ENCODE measurements at regions not wholly inside any gene's neighbourhood (a gene's known extent, or its start where the extent isn't known, plus 50 kb on each side); places are given as distances from the start of the nearest gene placed in this dataset.
"Not testable (repeated sequence)": the region's sequence is repeated elsewhere in the genome, so short reads cannot be mapped to it uniquely, and the experiment has no call there.

DNA sequence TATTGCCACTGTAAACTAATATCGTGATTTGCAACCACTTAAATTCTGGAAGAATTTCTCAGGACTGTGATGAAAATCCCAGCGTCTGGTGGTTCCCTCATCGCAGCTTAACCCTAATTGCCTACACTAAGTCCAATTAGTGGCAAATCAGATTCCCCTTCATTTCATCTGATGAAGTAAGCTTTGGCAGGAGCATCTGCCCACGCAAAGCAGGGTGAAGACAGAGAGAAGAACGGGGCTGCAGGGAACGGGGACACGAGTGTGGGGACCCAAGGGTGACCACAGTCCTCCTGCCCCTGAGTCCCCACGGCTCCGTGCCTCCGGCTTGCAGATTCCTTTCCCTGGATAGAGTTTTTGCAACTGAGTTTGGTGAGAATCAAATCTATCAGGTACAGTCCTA lies 159.5 kb downstream of the LY86 start:
- DNase-seq (ENCODE audit: low spot score) = no peak

DNA sequence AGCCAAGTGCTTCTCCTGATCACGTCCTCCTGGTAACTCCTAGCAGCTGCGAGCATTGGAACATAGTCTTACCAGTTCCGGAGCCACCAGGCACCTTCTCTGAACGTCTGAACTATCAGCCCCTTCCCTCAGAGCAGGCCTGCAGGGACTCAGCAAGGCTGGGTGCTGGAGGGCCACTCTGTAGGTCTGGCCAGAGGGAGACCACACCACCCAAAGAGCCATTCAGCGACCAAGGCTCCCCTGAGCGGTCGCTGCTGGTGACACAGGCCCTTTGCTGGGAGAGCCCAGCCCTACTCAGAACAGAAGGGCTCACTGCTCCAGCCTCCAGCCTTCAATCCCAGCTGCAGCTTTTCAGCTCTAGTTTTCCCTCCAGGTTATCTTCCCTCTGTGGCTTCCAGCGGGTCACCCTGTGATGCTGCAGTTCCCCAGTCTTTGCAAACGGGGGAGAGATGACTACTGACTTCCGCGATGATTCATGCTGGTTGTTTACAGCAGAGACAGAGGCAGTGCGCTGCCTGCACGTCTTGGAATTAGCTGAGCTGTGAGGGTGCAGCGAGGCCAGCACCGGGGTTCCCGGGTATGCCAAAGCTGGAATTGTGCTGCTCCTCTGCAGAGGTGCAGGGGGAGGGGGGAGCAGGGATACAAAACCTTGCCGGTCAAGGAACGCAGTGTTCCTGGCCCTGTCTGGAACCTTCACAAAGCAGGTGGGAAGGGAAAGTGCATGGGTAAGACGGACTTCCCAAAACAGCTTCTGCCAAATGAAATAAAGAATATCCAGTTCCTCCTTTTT lies 161.4 kb downstream of the LY86 start:
- DNase-seq (ENCODE audit: low spot score) = peak; percentile 92

DNA sequence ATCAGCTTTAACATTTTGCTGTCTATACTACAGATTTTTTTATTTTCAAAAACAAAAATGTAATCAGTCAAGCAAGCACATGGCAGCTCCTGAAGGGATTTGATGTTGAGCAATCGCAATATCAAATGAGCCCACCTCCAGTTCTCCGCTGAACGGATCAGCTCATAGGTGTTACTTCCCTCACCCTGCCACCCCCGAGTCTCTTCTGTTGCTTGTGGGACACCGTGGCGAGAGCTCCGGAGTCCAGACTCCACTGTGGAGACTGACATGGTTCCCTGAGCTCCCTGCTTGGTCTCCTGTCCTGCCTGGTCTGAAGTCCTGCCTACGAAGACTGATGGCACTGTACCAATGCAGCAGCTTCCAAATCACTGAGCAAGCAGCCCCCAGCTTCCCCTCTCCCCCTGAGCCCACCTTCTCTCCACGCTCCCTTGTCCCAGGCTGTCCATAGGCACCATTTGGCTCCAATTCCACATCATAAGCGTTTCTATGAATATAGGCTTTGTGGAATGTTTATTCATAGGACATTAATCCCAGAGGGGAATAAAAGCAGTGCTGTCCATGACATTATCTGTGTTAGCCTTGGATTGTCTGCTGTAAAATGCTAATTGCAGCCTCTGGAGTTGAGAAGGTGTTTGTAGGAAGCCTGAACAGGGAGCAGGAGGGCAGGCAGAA lies 162.2 kb downstream of the LY86 start:
- DNase-seq (ENCODE audit: low spot score) = peak; percentile 30

DNA sequence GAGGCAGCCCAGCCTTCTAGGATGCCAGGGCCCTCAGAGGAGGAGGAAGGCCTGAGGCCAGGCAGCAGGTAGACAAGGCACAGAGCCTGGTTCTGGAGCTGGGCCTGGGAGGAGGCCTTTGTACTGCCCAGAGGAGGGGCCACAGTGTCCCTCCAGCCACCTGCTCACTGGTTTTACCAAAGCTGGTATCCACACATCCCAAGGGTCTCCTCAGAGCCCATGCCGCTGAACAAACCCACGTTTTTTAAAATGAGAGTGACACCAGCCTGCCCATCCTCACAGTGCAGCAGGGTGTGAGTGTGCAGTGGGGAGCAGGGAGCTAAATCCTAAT lies 162.7 kb downstream of the LY86 start:
- peak; percentile 41 for DNase-seq (ENCODE audit: low spot score)

DNA sequence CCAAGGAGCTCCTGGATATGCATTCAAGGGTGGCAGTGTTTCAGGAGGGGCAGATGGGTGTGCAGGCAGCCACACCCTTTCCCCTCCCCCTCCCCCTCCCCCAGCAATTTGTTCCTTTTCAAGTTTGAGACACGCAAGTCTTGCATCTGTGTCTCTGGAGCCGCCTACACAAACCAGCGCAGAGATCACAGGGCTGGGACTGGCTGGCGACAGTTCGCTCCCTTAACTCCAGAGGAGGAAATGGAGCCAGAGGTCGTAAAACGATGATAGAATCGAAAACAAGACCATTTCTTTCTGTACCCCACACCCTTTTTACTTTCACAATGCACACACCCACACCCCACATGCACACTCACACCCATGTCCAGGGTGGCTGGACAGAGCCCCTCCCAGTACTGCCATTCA lies 163.1 kb downstream of the LY86 start:
- DNase-seq (ENCODE audit: low spot score) = peak; percentile 86

DNA sequence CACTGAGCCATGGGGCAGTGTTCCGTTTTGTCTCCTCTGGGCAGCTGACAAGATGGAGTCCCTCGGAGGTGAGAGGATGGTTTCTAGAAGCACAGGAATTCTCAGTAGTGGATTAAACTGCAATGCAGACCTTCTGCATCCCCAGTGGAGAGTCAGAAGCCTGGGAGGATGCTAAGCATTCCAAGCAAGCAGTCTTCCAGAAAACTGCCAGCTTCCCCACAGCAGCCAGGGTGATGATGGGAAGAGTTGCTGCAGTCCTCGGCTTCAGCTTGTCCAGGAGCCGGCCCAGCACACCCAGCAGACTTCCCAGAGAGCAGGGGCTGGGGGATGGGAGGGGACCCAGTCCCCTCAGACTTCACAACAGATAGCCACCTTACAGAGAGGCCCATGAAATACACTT lies 163.6 kb downstream of the LY86 start:
- DNase-seq (ENCODE audit: low spot score) = peak; percentile 40

DNA sequence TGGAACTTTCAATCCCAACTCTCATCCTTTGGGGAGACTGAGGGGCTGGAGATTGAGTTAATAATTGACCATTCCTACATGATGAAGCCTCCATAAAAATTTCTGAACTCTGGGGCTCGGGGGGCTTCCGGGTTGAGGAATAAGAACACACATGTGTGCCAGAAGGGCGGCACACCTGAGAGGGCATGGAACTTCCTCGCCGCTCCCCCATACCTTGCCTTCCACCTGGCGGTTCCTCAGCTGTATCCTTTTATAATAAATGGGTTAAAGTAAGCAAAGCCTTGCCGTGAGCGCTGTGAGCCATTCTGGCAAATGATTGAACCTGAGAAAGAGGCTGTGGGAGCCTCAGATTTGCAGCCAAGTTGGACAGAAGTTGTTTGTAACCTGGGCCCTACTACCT lies 164.8 kb downstream of the LY86 start:
- DNase-seq (ENCODE audit: low spot score) = no peak

DNA sequence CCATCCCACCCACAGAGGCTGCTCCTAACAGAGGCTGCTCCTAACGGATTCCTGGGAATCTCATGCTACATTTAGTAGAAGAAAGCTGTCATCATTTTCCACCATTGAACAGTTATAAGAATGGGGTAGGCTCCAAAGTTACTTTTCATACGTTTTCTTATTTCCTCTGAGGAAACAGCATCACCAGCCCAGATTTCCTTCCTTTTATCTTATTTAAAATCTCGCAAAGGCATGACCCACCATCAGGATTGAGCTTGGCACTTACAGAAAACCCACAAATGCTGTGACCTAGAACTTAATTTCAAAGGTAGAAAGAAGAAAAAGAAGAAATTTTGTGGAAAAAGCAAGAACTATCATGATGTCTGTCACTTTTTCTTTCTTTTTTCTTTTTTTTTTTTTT lies 168.0 kb downstream of the LY86 start:
- no peak for DNase-seq (ENCODE audit: low spot score)

DNA sequence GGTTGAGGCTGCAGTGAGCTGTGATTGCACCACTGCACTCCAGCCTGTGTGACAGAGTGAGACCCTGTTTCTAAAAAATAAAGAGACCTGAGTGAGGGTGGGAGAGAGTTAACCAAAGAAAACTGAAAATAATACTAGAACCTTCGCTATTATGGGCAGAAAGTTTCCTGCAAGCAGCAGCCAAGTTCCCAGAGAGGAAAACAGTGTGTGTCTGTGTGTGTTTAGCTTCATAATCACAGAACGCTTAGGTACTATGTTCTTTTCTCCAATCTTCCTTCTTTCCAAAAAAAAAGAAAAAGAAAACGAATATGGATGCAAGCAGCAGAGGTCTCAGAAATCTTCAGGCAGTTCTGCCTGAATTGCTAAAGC lies 170.0 kb downstream of the LY86 start:
- no peak for DNase-seq (ENCODE audit: low spot score)

DNA sequence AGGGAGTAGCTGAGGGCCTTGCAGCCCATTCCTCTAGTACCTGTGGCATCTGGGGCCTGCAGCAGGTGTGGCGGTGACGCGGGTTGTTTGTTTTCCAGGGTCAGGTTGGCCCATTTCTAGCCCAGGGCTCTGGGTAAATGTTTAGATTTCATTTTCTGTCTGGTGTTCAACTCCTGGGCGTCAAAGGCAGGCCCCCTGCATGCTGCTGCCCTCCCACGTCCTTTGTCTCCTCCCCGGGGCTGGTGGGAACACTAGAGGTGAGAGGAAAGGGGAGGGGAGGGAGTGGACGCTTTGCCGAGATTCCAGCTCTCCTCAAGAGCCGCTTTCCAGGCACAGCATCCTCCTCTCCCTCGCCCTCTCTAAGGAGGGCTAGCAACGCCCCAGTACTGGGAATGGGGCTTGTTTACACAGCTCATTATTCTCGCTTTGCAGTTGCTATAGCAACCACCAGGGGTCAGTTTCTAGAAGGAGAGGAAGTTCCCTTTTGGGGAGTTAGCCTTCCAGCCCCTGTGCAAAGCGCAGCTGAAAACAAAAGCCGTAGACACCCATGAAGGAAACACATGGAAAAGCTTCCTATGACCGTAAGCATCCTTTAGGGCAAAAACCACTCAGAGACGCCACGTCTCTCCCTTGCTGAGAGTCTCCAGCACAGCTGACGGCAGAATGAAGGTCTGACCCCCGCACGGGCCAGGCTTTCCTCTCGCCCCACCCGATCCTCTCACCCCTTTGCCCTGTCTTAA lies 170.6 kb downstream of the LY86 start:
- peak; percentile 31 for DNase-seq (ENCODE audit: low spot score)

DNA sequence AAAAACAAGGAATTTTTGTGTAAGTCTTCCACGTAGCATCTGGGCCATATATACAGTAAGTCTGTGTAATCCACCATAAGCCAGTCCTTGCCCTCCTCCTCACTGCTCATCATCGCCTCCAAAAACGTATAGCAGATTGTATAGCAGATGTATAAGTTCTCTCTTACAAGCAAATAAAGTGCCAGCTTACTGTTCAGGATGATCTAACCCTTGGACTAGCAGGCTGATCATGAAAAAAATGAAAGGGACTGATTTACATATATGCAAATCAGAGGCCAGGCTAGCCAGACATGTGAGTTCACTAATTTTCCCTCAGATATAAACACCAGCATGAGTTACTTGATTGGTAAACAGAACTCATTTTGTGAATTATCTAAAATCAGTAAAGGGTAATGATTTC lies 171.5 kb downstream of the LY86 start:
- no peak for DNase-seq (ENCODE audit: low spot score)

DNA sequence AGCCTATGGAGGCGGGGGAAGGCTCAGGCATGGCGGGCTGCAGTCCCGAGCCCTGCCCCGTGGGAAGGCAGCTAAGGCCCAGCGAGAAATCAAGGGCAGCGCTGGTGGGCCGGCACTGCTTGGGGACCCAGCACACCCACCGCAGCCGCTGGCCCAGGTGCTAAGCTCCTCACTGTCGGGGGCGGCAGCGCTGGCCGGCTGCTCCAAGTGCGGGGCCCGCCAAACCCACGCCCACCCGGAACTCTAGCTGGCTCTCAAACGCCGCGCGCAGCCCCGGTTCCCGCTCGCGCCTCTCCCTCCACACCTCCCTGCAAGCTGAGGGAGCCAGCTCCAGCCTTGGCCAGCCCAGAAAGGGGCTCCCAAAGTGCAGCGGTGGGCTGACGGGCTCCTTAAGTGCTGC lies 174.0 kb downstream of the LY86 start:
- not testable (repeated sequence) for DNase-seq (ENCODE audit: low spot score)

DNA sequence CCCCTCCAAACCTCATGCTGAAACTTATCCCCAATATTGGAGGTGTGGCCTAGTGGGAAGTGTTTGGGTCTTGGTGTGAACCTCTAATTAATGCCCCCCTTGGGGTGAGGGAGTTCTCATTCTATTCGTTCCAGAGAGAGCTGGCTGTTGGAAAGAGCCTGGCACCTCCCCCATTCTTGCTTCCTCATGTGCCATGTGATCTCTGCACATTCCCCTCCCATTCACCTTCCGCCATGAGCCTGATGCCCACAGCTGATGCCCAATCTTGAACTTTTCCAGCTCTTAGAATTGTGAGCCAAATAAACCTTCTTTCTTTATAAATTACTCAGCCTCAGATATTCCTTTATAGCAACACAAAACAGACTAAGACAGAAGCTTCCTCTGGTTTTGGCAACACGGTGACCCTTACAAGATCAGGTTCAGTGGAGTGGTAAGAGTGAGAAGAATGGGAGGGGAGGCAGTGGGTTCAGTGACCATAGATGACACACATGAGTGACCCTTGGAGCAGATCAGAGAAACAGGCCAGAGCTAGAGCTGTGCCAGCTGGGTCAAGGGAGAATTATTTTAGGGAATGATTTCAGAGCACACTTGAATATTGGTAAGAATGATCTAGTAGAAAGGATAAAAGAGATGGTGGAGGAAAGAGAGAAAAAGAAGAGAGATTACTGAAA lies 176.4 kb downstream of the LY86 start:
- no peak for DNase-seq (ENCODE audit: low spot score)

DNA sequence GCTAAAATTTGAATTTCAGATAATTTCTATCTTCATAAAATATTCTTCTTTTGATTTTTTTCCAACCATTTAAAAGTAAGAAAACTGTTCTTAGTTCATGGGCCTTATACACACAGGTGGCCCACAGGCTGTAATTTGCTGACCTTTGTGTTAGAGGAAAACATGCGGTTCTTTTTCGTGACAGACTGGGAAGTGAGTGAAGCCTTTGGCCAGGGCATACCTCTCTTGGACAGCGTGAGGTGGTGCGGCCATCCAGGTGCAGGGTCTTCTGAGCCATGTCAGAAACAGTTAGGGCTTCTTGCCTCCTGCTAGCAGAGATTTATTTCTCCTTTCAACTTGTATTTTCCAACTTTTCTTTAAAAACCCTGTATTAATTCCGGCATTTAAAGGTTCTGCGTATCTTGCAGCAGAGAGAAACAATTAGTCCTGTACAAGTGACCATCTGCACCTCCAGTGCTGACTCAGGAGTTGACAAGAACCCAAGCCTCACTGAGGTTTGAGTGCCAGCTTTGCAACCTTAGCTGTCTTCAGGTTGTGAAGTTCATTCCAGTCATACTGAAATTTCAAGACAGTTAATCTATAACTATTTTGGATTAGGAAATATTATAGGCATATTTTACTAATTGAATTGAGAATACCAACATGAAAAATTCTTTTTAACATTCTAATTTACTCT lies 177.8 kb downstream of the LY86 start:
- DNase-seq (ENCODE audit: low spot score) = no peak

DNA sequence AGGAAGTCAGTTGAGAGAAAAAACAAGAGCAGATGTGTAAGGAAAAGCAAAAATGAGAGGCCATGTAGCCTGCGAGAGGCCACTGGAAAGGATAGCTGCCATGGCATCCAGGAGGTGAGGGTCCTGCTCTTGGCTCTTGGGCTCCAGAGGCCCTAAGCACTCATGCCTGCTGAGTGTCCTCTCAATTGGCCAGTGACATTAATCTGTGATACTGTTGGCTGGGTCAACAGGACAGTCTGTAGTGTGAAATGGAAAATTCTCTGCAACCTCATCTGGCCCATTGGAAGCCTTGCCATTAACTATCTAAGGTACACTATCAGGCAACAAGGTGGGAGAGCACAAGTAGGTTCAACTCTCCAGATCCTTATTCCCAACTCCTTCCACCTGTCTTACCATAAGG lies 180.9 kb downstream of the LY86 start:
- no peak for DNase-seq (ENCODE audit: low spot score)

DNA sequence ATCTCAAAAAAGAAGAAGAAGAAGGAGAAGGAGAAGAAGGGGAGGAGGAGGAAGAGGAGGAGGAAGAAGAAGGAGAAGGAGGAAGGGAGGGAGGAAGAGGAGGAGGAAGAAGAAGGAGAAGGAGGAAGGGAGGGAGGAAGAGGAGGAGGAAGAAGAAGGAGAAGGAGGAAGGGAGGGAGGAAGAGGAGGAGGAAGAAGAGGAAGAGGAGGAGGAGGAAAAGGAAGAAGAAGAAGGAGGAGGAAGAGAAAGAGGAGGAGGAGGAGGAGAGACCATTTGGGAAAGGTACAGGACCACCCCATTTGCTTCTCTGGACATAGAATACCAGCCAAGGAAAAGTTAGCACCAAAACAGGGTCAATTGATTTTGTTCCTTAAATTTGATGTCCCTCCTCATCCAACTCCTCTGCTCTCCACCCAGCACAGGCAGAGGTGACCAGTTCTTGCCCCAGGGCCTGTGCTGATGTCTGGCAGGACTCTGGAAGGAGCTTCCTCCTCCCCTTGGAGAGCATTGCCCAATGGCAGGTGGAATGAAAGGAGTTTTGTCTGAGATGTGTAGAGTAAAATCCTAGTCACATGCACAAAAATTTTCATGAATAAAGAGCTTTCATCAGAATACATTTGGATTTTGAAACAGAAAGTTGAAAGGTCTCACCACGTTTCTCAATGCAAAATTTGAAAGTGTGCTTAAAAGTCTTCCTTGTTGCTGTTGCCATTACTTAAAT lies 182.9 kb downstream of the LY86 start:
- no peak for DNase-seq (ENCODE audit: low spot score)

DNA sequence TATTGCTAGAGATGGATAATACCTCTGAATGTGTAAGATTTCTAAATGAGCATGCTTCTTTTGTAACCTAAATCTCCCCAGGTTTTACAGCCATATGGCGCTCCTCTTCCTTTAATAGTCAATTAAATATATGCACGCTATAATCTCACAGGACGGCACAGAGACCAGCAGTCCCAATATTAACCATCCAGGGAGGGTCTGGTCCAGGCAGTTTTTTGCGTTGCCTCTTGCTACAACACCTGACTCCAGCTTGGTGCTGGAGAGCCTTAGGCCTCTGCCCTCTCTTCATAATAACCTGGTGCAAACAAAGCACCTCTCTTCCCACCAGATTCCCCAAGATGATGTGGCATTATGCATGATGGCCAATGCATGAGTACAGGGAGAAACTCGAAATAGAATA lies 183.4 kb downstream of the LY86 start:
- no peak for DNase-seq (ENCODE audit: low spot score)

DNA sequence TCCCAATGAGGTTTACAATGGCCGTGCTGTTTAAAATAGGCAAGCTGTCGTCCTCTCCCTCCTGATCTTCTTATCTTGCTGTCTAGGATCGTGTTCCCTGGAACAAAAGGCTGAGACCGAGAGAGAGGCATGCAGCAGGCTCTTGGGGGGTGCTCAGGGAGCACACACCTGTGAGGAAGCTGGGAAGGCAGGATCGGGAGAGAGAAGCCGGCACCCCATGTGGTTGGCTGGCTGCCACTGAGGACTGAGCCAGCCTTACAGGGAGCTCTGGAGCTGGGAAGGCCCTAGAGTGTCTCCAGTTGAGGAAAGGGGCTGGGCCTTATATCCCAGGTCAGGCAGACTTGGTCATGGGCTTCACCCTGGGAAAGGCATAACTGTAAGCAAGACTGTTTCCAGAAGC lies 184.2 kb downstream of the LY86 start:
- DNase-seq (ENCODE audit: low spot score) = no peak

DNA sequence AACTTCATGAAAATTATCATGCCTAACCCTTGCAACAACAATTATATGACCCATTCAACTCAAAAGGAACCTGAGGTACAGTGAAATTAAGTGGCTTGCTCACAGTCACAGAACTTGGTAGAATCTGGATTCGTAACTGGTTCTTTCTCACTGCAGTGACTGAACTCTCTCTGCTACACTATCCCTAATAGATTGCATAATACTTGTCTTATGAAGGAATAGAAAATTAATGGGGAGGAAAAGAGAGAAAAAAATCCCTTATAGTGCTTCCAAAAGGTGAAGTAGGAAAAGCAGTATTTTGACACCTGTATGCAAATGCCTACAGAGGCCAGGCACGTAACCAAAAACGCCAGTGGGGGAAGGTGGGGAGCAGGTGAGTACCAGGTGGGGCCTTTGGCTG lies 186.6 kb downstream of the LY86 start:
- no peak for DNase-seq (ENCODE audit: low spot score)

DNA sequence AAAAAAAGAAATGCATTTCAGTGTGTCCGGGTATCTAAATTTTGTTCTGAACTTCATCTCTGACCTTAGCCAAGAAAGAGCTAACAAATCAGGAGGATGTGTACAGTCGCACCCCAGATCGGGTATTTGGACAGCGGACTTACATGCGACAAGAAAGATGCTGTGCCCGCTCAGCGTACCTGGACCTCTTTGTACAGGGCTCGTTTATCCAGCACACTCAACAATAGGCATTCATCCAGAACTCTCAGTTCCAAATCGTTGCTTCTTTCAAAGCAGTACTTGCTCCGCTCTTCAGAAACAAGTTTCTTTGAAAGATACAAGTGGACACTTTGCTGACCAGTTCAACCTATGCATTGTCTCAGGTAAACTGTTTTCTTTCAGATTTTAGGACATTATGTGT lies 191.7 kb downstream of the LY86 start:
- DNase-seq (ENCODE audit: low spot score) = no peak

DNA sequence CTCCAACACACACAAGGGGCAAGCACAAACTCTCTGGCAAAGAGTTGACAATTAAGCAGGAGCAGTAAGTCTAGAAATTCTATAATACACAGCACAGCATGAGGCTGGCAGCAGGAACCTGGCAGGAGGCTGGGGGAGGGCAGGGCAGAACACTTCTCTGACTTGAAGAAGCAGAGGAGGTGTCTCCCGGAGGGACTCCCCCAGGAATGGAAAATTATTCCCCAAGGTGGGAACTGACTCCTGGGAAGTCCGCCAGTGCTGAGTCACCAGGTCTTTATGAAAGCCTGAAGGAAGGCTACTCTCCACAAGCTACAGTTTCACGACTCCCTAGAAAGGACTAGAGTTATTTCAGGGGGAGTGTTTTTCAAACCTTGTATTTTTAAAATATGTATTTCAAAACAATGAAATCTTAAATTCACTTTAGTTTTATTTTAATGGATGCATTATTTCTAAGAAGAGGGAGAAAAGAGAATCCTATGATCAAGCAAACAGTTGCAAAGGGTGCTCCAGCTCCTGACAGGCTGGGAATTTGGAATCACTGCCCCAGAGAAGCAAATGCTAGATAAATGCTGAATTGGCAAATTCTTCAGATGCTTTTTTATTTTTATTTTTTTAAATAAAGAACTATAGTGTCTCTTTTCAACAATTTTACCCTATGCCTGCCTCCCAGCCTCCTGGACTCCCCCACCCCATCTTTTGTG lies 192.8 kb downstream of the LY86 start:
- peak; percentile 41 for DNase-seq (ENCODE audit: low spot score)

All from SW480 (cell line).